D721Med (cell line): ENCODE measurements at regions not wholly inside any gene's neighbourhood (a gene's known extent, or its start where the extent isn't known, plus 50 kb on each side); places are given as distances from the start of the nearest gene placed in this dataset.

ENCODE experiments used
- DNase-seq: peaks from one replicate; pipeline ENCODE4 v3.0.0; 2011; ENCODE audit warnings: low spot score; ENCODE audit not compliant: insufficient read length
- FAIRE-seq: peaks from 2 replicates; lab custom pipeline; 2011; peaks lifted over from hg19 to GRCh38; lab: Jason Lieb, UNC
- CTCF ChIP-seq: IDR thresholded peaks from 2 replicates; pipeline ENCODE4 v1.5.1; 2012; ENCODE audit warnings: mild to moderate bottlenecking, control low read depth; ENCODE audit not compliant: insufficient read depth; ENCODE audit errors: missing control alignments

GRCh38 chr5:152503206-152503605 lies 98.1 kb upstream of the NMUR2 start:
- DNase-seq (no peak), FAIRE-seq (no peak)
- no peak for TF ChIP-seq CTCF

GRCh38 chr5:152505442-152506042 lies 100.5 kb upstream of the NMUR2 start:
- TF ChIP-seq CTCF = peak; percentile 69
- FAIRE-seq = peak; percentile 77
- DNase-seq = no peak

- FAIRE-seq = no peak
- no peak for TF ChIP-seq CTCF
These were observed 106.0 kb upstream of the NMUR2 start for GRCh38 chr5:152511120-152511519.

GRCh38 chr5:152511531-152512132 lies 106.6 kb upstream of the NMUR2 start:
- no peak for TF ChIP-seq CTCF
- FAIRE-seq (no peak), DNase-seq (no peak)

More at GRCh38 chr5:152511120-152511519, 106.0 kb upstream of the NMUR2 start:
- DNase-seq = no peak

GRCh38 chr5:152514827-152515397 lies 109.8 kb upstream of the NMUR2 start:
- TF ChIP-seq CTCF = peak; percentile 34
- FAIRE-seq (no peak), DNase-seq (no peak)

- no peak for DNase-seq
- no peak for TF ChIP-seq CTCF
- no peak for FAIRE-seq
These were observed 118.9 kb upstream of the NMUR2 start for GRCh38 chr5:152523964-152524363.
